SK-N-SH treated with all-trans-retinoic acid at 6 μM for 48 hours (cell line): ENCODE measurements at regions not wholly inside any gene's neighbourhood (a gene's known extent, or its start where the extent isn't known, plus 50 kb on each side); places are given as distances from the start of the nearest gene placed in this dataset.

Source experiments
- ARNTL ChIP-seq: fragments of 450-650 bp; formaldehyde crosslinking; IDR thresholded peaks from 2 replicates; pipeline ENCODE4 v1.5.0; 2020; ENCODE audit warnings: low read depth, mild to moderate bottlenecking, moderate library complexity, borderline replicate concordance
- RARB ChIP-seq: fragments of 250-450 bp; sonication (Bioruptor Pico); IDR thresholded peaks from 2 replicates; pipeline ENCODE4 v1.8.0; 2021; ENCODE audit warnings: mild to moderate bottlenecking, moderate library complexity
- ZFP30 ChIP-seq: fragments of 450-650 bp; formaldehyde crosslinking; IDR thresholded peaks from 2 replicates; pipeline ENCODE4 v1.5.0; 2022; ENCODE audit warnings: mild to moderate bottlenecking, moderate library complexity
- TF ChIP-seq, protein P1 (sequence below): fragments of 250-450 bp; sonication (Bioruptor Pico); IDR thresholded peaks from 2 replicates; pipeline ENCODE4 v1.5.1; 2021; ENCODE audit warnings: mild to moderate bottlenecking, moderate library complexity

DNA sequence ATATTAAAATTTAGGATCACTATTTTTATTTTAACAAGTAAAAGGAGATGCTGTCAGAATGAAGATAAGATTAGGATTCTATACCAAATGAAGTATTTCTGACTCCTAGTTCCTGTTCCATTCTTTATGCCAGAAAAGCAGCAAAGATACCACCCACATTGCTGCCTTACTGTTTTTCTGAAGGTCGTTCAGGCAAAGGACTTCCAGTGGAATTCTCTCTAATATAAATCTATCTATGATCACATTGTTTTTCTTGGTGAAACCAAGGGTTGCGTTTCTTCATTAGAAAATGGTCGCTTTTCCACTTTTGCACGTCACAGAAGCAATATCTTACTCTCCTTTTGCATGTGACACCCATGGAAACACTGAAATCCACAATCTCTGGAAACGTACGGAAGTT, 594.8 kb upstream of the ADGRL2 start:
- TF ChIP-seq ARNTL (CRISPR knock-in tag) (no peak), RARB (no peak), ZFP30 (CRISPR knock-in tag) (no peak)
- TF ChIP-seq, protein P1, sequence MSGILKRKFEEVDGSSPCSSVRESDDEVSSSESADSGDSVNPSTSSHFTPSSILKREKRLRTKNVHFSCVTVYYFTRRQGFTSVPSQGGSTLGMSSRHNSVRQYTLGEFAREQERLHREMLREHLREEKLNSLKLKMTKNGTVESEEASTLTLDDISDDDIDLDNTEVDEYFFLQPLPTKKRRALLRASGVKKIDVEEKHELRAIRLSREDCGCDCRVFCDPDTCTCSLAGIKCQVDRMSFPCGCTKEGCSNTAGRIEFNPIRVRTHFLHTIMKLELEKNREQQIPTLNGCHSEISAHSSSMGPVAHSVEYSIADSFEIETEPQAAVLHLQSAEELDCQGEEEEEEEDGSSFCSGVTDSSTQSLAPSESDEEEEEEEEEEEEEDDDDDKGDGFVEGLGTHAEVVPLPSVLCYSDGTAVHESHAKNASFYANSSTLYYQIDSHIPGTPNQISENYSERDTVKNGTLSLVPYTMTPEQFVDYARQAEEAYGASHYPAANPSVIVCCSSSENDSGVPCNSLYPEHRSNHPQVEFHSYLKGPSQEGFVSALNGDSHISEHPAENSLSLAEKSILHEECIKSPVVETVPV (CRISPR knock-in tag), result no peak
